HG03139 (cell line): ENCODE measurements at regions not wholly inside any gene's neighbourhood (a gene's known extent, or its start where the extent isn't known, plus 50 kb on each side); places are given as distances from the start of the nearest gene placed in this dataset.
"Not testable (repeated sequence)": the region's sequence is repeated elsewhere in the genome, so short reads cannot be mapped to it uniquely, and the experiment has no call there.

Experiments used
- ATAC-seq: cut with Tn5 transposase; IDR thresholded peaks from one replicate; pipeline ENCODE4 v1.9.1; 2021; ENCODE audit not compliant: unreplicated experiment

GRCh38 chr18:46179306-46179705 lies 75.1 kb downstream of the HAUS1 start:
- ATAC-seq = no peak

- no peak for ATAC-seq
Observed at GRCh38 chr18:46182633-46183358, 78.6 kb downstream of the HAUS1 start.

GRCh38 chr18:46184296-46184695 lies 80.1 kb downstream of the HAUS1 start:
- ATAC-seq = not testable (repeated sequence)

GRCh38 chr18:46184727-46185126 lies 80.5 kb downstream of the HAUS1 start:
- no peak for ATAC-seq

GRCh38 chr18:46190667-46191066 lies 86.5 kb downstream of the HAUS1 start:
- no peak for ATAC-seq

- ATAC-seq = no peak
Observed at GRCh38 chr18:46196627-46197243, 92.5 kb downstream of the HAUS1 start.

- no peak for ATAC-seq
Observed at GRCh38 chr18:46199515-46200147, 95.4 kb downstream of the HAUS1 start.

- ATAC-seq = not testable (repeated sequence)
Observed at GRCh38 chr18:46200178-46201055, 96.2 kb downstream of the HAUS1 start.

GRCh38 chr18:46204143-46204542 lies 100.0 kb downstream of the HAUS1 start:
- ATAC-seq = no peak

- no peak for ATAC-seq
Observed at GRCh38 chr18:46207985-46208384, 103.8 kb downstream of the HAUS1 start.

- no peak for ATAC-seq
Observed at GRCh38 chr18:46209161-46209560, 105.0 kb downstream of the HAUS1 start.

GRCh38 chr18:46211816-46212215 lies 107.6 kb downstream of the HAUS1 start:
- no peak for ATAC-seq

GRCh38 chr18:46212398-46212797 lies 108.2 kb downstream of the HAUS1 start:
- ATAC-seq = no peak

GRCh38 chr18:46213295-46213694 lies 109.1 kb downstream of the HAUS1 start:
- ATAC-seq = no peak

- no peak for ATAC-seq
Observed at GRCh38 chr18:46214435-46214834, 110.2 kb downstream of the HAUS1 start.

GRCh38 chr18:46215902-46216723 lies 111.9 kb downstream of the HAUS1 start:
- ATAC-seq = no peak

- no peak for ATAC-seq
Observed at GRCh38 chr18:46220116-46220515, 115.9 kb downstream of the HAUS1 start.

GRCh38 chr18:46222093-46222492 lies 117.9 kb downstream of the HAUS1 start:
- ATAC-seq = no peak

- no peak for ATAC-seq
Observed at GRCh38 chr18:46222710-46223360, 118.7 kb downstream of the HAUS1 start.
